Ramos (cell line): ENCODE measurements at regions not wholly inside any gene's neighbourhood (a gene's known extent, or its start where the extent isn't known, plus 50 kb on each side); places are given as distances from the start of the nearest gene placed in this dataset.

Source experiments
- in situ Hi-C: fragments of 300-500 bp; cut with MboI; formaldehyde crosslinking; loops from one replicate; pipeline ENCODE4 v1.14.3; 2022; ENCODE audit warnings: low sequenced_read_pairs; ENCODE audit not compliant: unreplicated experiment

- in situ Hi-C loops, result loop anchor here (25.0 kb wide), 1 partner anchor 441 kb away; no protein-coding TSS in a partner anchor
Observed at GRCh38 chr10:21296575-21297355, 228.7 kb downstream of the SKIDA1 start.

- in situ Hi-C loops, result loop anchor here (25.0 kb wide), 1 partner anchor 444 kb away; no protein-coding TSS in a partner anchor
Observed at GRCh38 chr10:21293518-21294356, 231.7 kb downstream of the SKIDA1 start.

- in situ Hi-C loops, result loop anchor here (25.0 kb wide), 1 partner anchor 444 kb away; no protein-coding TSS in a partner anchor
Observed at GRCh38 chr10:21292763-21293517, 232.5 kb downstream of the SKIDA1 start.

GRCh38 chr10:21290499-21291160 lies 234.9 kb downstream of the SKIDA1 start:
- in situ Hi-C loops, result loop anchor here (25.0 kb wide), 1 partner anchor 447 kb away; no protein-coding TSS in a partner anchor

GRCh38 chr10:21289961-21290360 lies 235.5 kb downstream of the SKIDA1 start:
- in situ Hi-C loops, result loop anchor here (25.0 kb wide), 1 partner anchor 447 kb away; no protein-coding TSS in a partner anchor

- in situ Hi-C loops, result loop anchor here (25.0 kb wide), 1 partner anchor 448 kb away; no protein-coding TSS in a partner anchor
Observed at GRCh38 chr10:21289271-21289670, 236.2 kb downstream of the SKIDA1 start.

GRCh38 chr10:21285742-21286331 lies 239.6 kb downstream of the SKIDA1 start:
- in situ Hi-C loops, result loop anchor here (25.0 kb wide), 1 partner anchor 451 kb away; no protein-coding TSS in a partner anchor

GRCh38 chr10:21285207-21285606 lies 240.3 kb downstream of the SKIDA1 start:
- in situ Hi-C loops, result loop anchor here (25.0 kb wide), 1 partner anchor 452 kb away; no protein-coding TSS in a partner anchor

- in situ Hi-C loops, result loop anchor here (25.0 kb wide), 1 partner anchor 453 kb away; no protein-coding TSS in a partner anchor
Observed at GRCh38 chr10:21284301-21284700, 241.2 kb downstream of the SKIDA1 start.

- in situ Hi-C loops, result loop anchor here (25.0 kb wide), 1 partner anchor 454 kb away; no protein-coding TSS in a partner anchor
Observed at GRCh38 chr10:21283053-21283452, 242.4 kb downstream of the SKIDA1 start.

GRCh38 chr10:21281765-21282484 lies 243.6 kb downstream of the SKIDA1 start:
- in situ Hi-C loops, result loop anchor here (25.0 kb wide), 1 partner anchor 455 kb away; no protein-coding TSS in a partner anchor

- in situ Hi-C loops, result loop anchor here (25.0 kb wide), 1 partner anchor 456 kb away; no protein-coding TSS in a partner anchor
Observed at GRCh38 chr10:21280971-21281572, 244.4 kb downstream of the SKIDA1 start.

GRCh38 chr10:21280037-21280436 lies 245.4 kb downstream of the SKIDA1 start:
- in situ Hi-C loops, result loop anchor here (25.0 kb wide), 1 partner anchor 457 kb away; no protein-coding TSS in a partner anchor

GRCh38 chr10:21279217-21279575 lies 246.3 kb downstream of the SKIDA1 start:
- in situ Hi-C loops, result loop anchor here (25.0 kb wide), 1 partner anchor 458 kb away; no protein-coding TSS in a partner anchor

GRCh38 chr10:21278491-21279216 lies 246.8 kb downstream of the SKIDA1 start:
- in situ Hi-C loops, result loop anchor here (25.0 kb wide), 1 partner anchor 459 kb away; no protein-coding TSS in a partner anchor

- in situ Hi-C loops, result no loop called here
Observed at GRCh38 chr10:21273400-21273968, 252.0 kb downstream of the SKIDA1 start.
